HG03442 (cell line): ENCODE measurements at regions not wholly inside any gene's neighbourhood (a gene's known extent, or its start where the extent isn't known, plus 50 kb on each side); places are given as distances from the start of the nearest gene placed in this dataset.

ENCODE experiments used
- ATAC-seq: cut with Tn5 transposase; IDR thresholded peaks from one replicate; pipeline ENCODE4 v1.9.1; 2021; ENCODE audit warnings: mild to moderate bottlenecking, moderate library complexity; ENCODE audit not compliant: unreplicated experiment

GRCh38 chr7:116417593-116418345 is 81.8 kb upstream of the CAV2 start:
- no peak for ATAC-seq

- no peak for ATAC-seq
Observed at GRCh38 chr7:116418524-116418923, 81.0 kb upstream of the CAV2 start.

- no peak for ATAC-seq
Observed at GRCh38 chr7:116420003-116420402, 79.5 kb upstream of the CAV2 start.

GRCh38 chr7:116421298-116421697 is 78.2 kb upstream of the CAV2 start:
- no peak for ATAC-seq

GRCh38 chr7:116422683-116423082 is 76.9 kb upstream of the CAV2 start:
- ATAC-seq: no peak

GRCh38 chr7:116423499-116423898 is 76.0 kb upstream of the CAV2 start:
- no peak for ATAC-seq

- no peak for ATAC-seq
Observed at GRCh38 chr7:116425647-116426209, 73.8 kb upstream of the CAV2 start.

GRCh38 chr7:116426428-116427156 is 72.9 kb upstream of the CAV2 start:
- no peak for ATAC-seq

GRCh38 chr7:116429986-116430619 is 69.4 kb upstream of the CAV2 start:
- no peak for ATAC-seq

GRCh38 chr7:116431787-116432526 is 67.6 kb upstream of the CAV2 start:
- no peak for ATAC-seq

- no peak for ATAC-seq
Observed at GRCh38 chr7:116432527-116432916, 67.0 kb upstream of the CAV2 start.

- no peak for ATAC-seq
Observed at GRCh38 chr7:116433246-116433645, 66.3 kb upstream of the CAV2 start.

- ATAC-seq: no peak
Observed at GRCh38 chr7:116434820-116435341, 64.7 kb upstream of the CAV2 start.

- no peak for ATAC-seq
Observed at GRCh38 chr7:116436305-116436826, 63.2 kb upstream of the CAV2 start.

GRCh38 chr7:116438267-116438666 is 61.3 kb upstream of the CAV2 start:
- no peak for ATAC-seq

GRCh38 chr7:116439005-116439404 is 60.5 kb upstream of the CAV2 start:
- ATAC-seq: no peak

- no peak for ATAC-seq
Observed at GRCh38 chr7:116439841-116440549, 59.5 kb upstream of the CAV2 start.

GRCh38 chr7:116441534-116441933 is 58.0 kb upstream of the CAV2 start:
- no peak for ATAC-seq

GRCh38 chr7:116443101-116443523 is 56.4 kb upstream of the CAV2 start:
- no peak for ATAC-seq

- ATAC-seq: no peak
Observed at GRCh38 chr7:116443646-116444045, 55.9 kb upstream of the CAV2 start.
